HEK293T (cell line): ENCODE measurements at regions not wholly inside any gene's neighbourhood (a gene's known extent, or its start where the extent isn't known, plus 50 kb on each side); places are given as distances from the start of the nearest gene placed in this dataset.

Experiments
- CTCF ChIA-PET: fragments of 350-600 bp; formaldehyde crosslinking; extraction: SDS; loops from one replicate; lab custom pipeline; 2021; ENCODE audit warnings: antibody characterized with exemption, inconsistent platforms; lab: Yijun Ruan, JAX
- POLR2A ChIA-PET: fragments of 350-600 bp; formaldehyde crosslinking; extraction: SDS; loops from one replicate; lab custom pipeline; 2020; ENCODE audit warnings: antibody characterized with exemption, inconsistent platforms; lab: Yijun Ruan, JAX
- DNase-seq: peaks from one replicate; pipeline ENCODE4 v3.0.0; 2012; ENCODE audit warnings: mixed read lengths; ENCODE audit errors: extremely low spot score
- ARNT ChIP-seq: fragments of 450-650 bp; IDR thresholded peaks from 2 replicates; pipeline ENCODE4 v1.6.1; 2017; ENCODE audit warnings: mild to moderate bottlenecking
- BHLHE40 ChIP-seq: fragments of 450-650 bp; IDR thresholded peaks from 2 replicates; pipeline ENCODE4 v1.6.1; 2016; ENCODE audit warnings: mild to moderate bottlenecking, moderate library complexity, borderline replicate concordance
- CTBP1 ChIP-seq: fragments of 450-650 bp; IDR thresholded peaks from 2 replicates; pipeline ENCODE4 v1.6.1; 2016; ENCODE audit warnings: borderline replicate concordance
- ELF4 ChIP-seq: fragments of 450-650 bp; IDR thresholded peaks from 2 replicates; pipeline ENCODE4 v1.6.1; 2017; ENCODE audit warnings: antibody characterized with exemption
- FOXA1 ChIP-seq: fragments of 450-650 bp; IDR thresholded peaks from 2 replicates; pipeline ENCODE4 v1.6.1; 2016; ENCODE audit warnings: mild to moderate bottlenecking
- FOXK2 ChIP-seq: fragments of 450-650 bp; IDR thresholded peaks from 2 replicates; pipeline ENCODE4 v1.6.1; 2016; ENCODE audit warnings: mild to moderate bottlenecking
- FOXM1 ChIP-seq: fragments of 450-650 bp; IDR thresholded peaks from 2 replicates; pipeline ENCODE4 v1.6.1; 2017; ENCODE audit warnings: mild to moderate bottlenecking, borderline replicate concordance
- HDGF ChIP-seq: fragments of 450-650 bp; IDR thresholded peaks from 2 replicates; pipeline ENCODE4 v1.6.1; 2017; ENCODE audit warnings: antibody characterized with exemption, borderline replicate concordance
- L3MBTL2 ChIP-seq: fragments of 450-650 bp; conservative IDR thresholded peaks from 2 replicates; pipeline ENCODE4 v1.6.1; 2016; ENCODE audit warnings: mild to moderate bottlenecking
- LEF1 ChIP-seq: fragments of 450-650 bp; IDR thresholded peaks from 2 replicates; pipeline ENCODE4 v1.6.1; 2017; ENCODE audit warnings: mild to moderate bottlenecking, borderline replicate concordance
- NFRKB ChIP-seq: fragments of 450-650 bp; IDR thresholded peaks from 2 replicates; pipeline ENCODE4 v1.6.1; 2016; ENCODE audit warnings: mild to moderate bottlenecking, moderate library complexity
- SP1 ChIP-seq: fragments of 450-650 bp; IDR thresholded peaks from 2 replicates; pipeline ENCODE4 v1.6.1; 2017
- SUZ12 ChIP-seq: fragments of 450-650 bp; IDR thresholded peaks from 2 replicates; pipeline ENCODE4 v1.6.1; 2016; ENCODE audit warnings: mild to moderate bottlenecking
- TARDBP ChIP-seq: fragments of 450-650 bp; IDR thresholded peaks from 2 replicates; pipeline ENCODE4 v1.6.1; 2016
- ZNF384 ChIP-seq: fragments of 450-650 bp; IDR thresholded peaks from 2 replicates; pipeline ENCODE4 v1.6.1; 2016
- TF ChIP-seq, protein P1 (sequence below): fragments of 450-650 bp; IDR thresholded peaks from 2 replicates; pipeline ENCODE4 v1.6.1; 2016

DNA sequence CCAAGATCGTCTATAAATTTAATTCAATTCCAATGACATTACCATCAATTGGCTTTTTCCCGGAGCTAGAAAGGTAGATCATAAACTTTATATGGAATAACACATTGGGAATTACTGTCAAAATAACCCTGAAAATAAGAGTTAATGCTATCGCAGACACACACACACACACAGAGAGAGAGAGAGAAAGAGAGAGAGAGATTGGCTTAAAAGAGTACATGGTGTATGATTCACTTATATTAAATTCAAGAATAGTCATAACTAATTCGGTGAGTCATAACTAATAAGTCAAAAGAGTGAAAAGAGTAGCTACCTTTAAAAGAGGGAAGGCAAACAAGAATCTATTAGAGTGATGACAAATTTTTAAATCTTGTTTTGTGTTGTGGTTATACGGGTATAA, 425.5 kb downstream of the TBC1D32 start:
- CTCF ChIA-PET: no interaction called here

DNA sequence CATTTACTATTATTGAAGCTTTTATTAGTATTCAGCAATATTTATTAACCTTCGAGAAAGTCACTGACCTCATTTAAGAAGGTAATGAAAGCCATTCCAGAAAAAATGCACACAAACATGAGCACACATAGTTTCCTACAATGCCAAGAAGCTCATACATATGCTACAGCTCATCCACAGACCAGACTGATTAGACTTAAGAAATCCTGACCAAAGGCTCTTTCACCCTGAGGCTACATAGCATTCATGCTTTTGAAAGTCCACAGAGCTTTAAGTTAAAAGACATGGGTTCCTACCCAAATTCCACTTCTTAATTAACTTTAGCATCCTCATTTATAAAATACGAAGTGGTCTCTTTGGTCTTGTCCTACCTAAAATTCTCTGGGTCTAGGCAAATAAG, 430.4 kb downstream of the TBC1D32 start:
- TF ChIP-seq SUZ12 (no peak), NFRKB (no peak), ZNF384 (no peak), L3MBTL2 (no peak), TARDBP (no peak), SP1 (no peak), FOXM1 (no peak), ELF4 (no peak), ARNT (no peak)
- ChIA-PET CTCF (no interaction called here), POLR2A (no interaction called here)
- DNase-seq: no peak

More for the DNA sequence above, 425.5 kb downstream of the TBC1D32 start:
- no peak for DNase-seq
- TF ChIP-seq FOXA1 (no peak), LEF1 (no peak), SP1 (no peak), SUZ12 (no peak), NFRKB (no peak), BHLHE40 (no peak), FOXM1 (no peak), L3MBTL2 (no peak), TARDBP (no peak), ARNT (no peak), ZNF384 (no peak), HDGF (no peak), ELF4 (no peak), FOXK2 (no peak), CTBP1 (no peak)
- TF ChIP-seq, protein P1, sequence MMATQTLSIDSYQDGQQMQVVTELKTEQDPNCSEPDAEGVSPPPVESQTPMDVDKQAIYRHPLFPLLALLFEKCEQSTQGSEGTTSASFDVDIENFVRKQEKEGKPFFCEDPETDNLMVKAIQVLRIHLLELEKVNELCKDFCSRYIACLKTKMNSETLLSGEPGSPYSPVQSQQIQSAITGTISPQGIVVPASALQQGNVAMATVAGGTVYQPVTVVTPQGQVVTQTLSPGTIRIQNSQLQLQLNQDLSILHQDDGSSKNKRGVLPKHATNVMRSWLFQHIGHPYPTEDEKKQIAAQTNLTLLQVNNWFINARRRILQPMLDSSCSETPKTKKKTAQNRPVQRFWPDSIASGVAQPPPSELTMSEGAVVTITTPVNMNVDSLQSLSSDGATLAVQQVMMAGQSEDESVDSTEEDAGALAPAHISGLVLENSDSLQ: no peak
- POLR2A ChIA-PET: no interaction called here

DNA sequence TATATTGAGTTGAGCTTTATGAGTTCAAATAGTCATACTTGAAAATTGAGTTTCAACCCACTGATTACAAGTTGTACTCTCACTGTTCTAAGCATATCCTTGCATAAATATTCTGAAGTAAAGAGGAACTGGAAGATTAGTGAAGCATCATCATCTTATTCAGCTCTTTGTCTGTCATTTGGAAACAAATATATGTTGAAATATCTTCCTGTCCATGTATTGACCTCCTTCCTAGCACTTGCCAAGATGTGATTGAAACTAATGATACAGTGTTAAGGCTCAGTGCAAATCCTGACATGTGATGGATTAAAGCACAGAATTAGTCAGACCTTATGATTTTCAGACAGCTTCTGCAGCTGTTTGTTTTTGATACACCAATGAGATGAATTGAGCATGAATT, 434.3 kb downstream of the TBC1D32 start:
- POLR2A ChIA-PET: no interaction called here
- CTCF ChIA-PET: no interaction called here
- no peak for DNase-seq
- no peak for TF ChIP-seq ELF4

DNA sequence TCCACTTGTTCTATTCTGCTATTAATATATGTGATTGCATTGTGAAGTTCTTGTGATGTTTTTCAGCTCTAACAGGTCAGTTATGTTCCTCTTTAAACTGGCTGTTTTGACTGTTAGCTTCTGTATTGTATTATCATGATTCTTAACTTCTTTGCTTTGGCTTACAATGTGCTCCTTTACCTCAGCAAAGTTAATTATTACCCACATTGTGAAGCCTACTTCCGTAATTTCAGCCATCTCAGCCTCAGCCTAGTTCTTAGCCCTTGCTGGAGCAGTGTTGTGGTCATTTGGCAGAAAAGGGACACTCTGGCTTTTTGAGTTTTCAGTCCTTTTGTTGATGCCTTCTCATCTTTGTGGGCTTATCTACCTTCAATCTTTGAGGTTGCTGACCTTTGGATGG, 440.2 kb downstream of the TBC1D32 start:
- POLR2A ChIA-PET: no interaction called here
- CTCF ChIA-PET: no interaction called here
- TF ChIP-seq FOXA1: no peak
- TF ChIP-seq, protein P1: no peak
- TF ChIP-seq ZNF384: no peak
- TF ChIP-seq BHLHE40: no peak
- no peak for TF ChIP-seq ELF4
- no peak for TF ChIP-seq L3MBTL2
- TF ChIP-seq CTBP1: no peak
- TF ChIP-seq SP1: no peak
- TF ChIP-seq FOXM1: no peak
- TF ChIP-seq TARDBP: no peak
- TF ChIP-seq HDGF: no peak
- no peak for TF ChIP-seq NFRKB

DNA sequence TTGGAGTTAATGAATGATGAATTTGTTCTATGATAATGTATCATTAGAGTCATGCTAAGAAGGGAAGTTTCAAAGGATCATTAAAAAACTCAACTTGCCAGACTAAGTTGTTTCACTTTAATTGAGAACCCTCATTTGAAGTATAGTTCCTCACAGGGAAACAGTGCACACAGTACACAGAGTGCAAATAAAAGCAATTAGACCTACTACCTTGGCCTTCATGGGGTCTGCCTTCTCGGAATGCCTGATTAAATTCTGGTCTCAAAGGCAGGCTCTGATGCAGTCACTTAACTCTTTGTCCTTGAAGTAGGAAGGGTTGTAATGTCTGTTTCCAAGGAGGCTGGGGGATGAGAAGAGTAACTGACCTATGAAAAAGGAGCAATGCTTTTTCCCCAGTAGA, 457.3 kb downstream of the TBC1D32 start:
- no peak for TF ChIP-seq LEF1
- TF ChIP-seq SP1: no peak
- TF ChIP-seq TARDBP: no peak
- TF ChIP-seq NFRKB: no peak
- TF ChIP-seq ZNF384: no peak
- DNase-seq: no peak
- CTCF ChIA-PET: no interaction called here
- POLR2A ChIA-PET: no interaction called here

More for the DNA sequence above, 440.2 kb downstream of the TBC1D32 start:
- DNase-seq: no peak

DNA sequence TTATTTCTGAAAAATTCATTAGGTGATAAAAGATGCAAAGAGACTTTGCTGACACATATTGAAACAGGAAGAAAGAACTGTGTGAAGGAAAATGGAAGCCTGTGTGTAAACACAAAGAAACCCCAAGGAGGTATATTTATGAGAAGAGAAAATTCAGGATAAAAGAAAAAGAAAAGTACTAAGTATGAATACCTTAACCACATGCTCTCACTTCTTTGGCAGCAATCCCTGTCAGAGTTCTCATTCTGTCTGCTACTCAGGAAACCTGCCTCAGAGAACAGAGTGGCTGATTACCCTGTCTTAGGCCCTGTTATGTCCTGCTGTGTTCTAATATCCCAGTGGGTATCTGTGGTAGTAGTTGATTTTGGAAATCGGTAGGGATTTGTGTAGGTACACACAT, 457.9 kb downstream of the TBC1D32 start:
- ChIA-PET CTCF (no interaction called here), POLR2A (no interaction called here)
- TF ChIP-seq FOXA1 (no peak), LEF1 (no peak), FOXK2 (no peak), BHLHE40 (no peak), FOXM1 (no peak), ZNF384 (no peak), SUZ12 (no peak), L3MBTL2 (no peak), CTBP1 (no peak)
- TF ChIP-seq, protein P1: no peak
- DNase-seq: no peak

DNA sequence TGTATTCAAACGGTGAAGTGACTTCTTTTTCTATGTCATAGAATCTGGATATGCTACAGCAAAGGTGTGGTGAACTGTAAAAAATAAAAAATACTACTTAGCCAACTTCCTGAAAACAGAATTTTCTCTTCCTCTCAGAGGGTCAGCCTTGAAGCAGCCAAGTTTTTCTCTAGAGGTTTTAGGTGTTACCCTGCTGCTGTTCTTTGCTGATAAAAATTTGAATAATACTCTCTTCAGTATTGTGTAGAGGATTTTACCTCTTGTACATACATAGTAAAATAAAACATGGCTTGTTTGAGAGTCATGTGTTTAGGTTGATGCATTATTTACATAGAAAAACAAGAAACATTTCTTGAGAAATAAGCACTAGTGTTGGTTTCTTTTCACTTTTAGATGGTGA, 458.4 kb downstream of the TBC1D32 start:
- POLR2A ChIA-PET: no interaction called here
- TF ChIP-seq SUZ12 (no peak), CTBP1 (no peak), FOXM1 (no peak), HDGF (no peak), BHLHE40 (no peak), SP1 (no peak), LEF1 (no peak), ARNT (no peak)
- TF ChIP-seq, protein P1: no peak
- no peak for DNase-seq
- CTCF ChIA-PET: no interaction called here
